ENCODE measurements at regions not wholly inside any gene's neighbourhood (a gene's known extent, or its start where the extent isn't known, plus 50 kb on each side); places are given as distances from the start of the nearest gene placed in this dataset.
A peak's percentile ranks its signal among the peaks of the same experiment; 100 is the strongest.

GRCh38 chr4:101701551-101701950 is 89.0 kb upstream of the BANK1 start:
- Histone ChIP-seq H3K9me2 (replicated peaks; ENCODE audit: control insufficient read depth, low read length) (no peaks in the 10 kb centered on the region), H4K20me1 (ENCODE audit: control insufficient read depth, insufficient read depth, low read depth, low read length) (no peaks in the 10 kb centered on the region), H3K27me3 (ENCODE audit: control insufficient read depth, low read length) (no peaks in the 10 kb centered on the region), H3K4me1 (ENCODE audit: control insufficient read depth, low read length) (peaks cover 36% of the 10 kb centered on the region), H3K9me3 (ENCODE audit: control insufficient read depth, insufficient read depth, low read length) (0 out of 2 replicates have a peak, but pooled peaks cover 3% of the 10 kb centered on the region), H3K4me3 (ENCODE audit: low read length) (no peak overlapping the region), H3K36me3 (ENCODE audit: control insufficient read depth, low read length) (no peaks in the 10 kb centered on the region; the same call in 1 of the 2 replicates), H3K27ac (ENCODE audit: low read depth, low read length) (no peak overlapping the region), H3K79me2 (ENCODE audit: control insufficient read depth, low read length) (no peaks in the 10 kb centered on the region), H3K4me2 (ENCODE audit: low read length) (no peak overlapping the region), H3F3A (ENCODE audit: control insufficient read depth, insufficient read depth) (0 out of 2 replicates have a peak, but pooled peaks cover 2% of the 10 kb centered on the region)
- TF ChIP-seq EZH2phosphoT487 (IDR thresholded peaks at IDR 0.05; ENCODE audit: borderline replicate concordance, low read length) (no peak), CTCF (IDR thresholded peaks at IDR 0.05; ENCODE audit: low read depth, low read length, poor library complexity, severe bottlenecking) (no peak)

- H3K4me3 ChIP-seq (ENCODE audit: low read length): peak overlapping the region; percentile 62
- H3F3A ChIP-seq (ENCODE audit: control insufficient read depth, insufficient read depth): 0 out of 2 replicates have a peak, but pooled peaks cover 2% of the 10 kb centered on the region
- no peaks in the 10 kb centered on the region for H3K79me2 ChIP-seq (ENCODE audit: control insufficient read depth, low read length)
- H3K4me1 ChIP-seq (ENCODE audit: control insufficient read depth, low read length): peaks cover 53% of the 10 kb centered on the region
- no peaks in the 10 kb centered on the region for H3K9me3 ChIP-seq (ENCODE audit: control insufficient read depth, insufficient read depth, low read length)
- H3K27ac ChIP-seq (ENCODE audit: low read depth, low read length): peak overlapping the region; percentile 67
- H3K36me3 ChIP-seq (ENCODE audit: control insufficient read depth, low read length): no peaks in the 10 kb centered on the region
- H3K27me3 ChIP-seq (ENCODE audit: control insufficient read depth, low read length): no peaks in the 10 kb centered on the region
- TF ChIP-seq CTCF (IDR thresholded peaks at IDR 0.05; ENCODE audit: low read depth, low read length, poor library complexity, severe bottlenecking) (no peak), EZH2phosphoT487 (IDR thresholded peaks at IDR 0.05; ENCODE audit: borderline replicate concordance, low read length) (no peak)
- H3K4me2 ChIP-seq (ENCODE audit: low read length): peak overlapping the region; percentile 69
- no peaks in the 10 kb centered on the region for H4K20me1 ChIP-seq (ENCODE audit: control insufficient read depth, insufficient read depth, low read depth, low read length)
- no peaks in the 10 kb centered on the region for H3K9me2 ChIP-seq (replicated peaks; ENCODE audit: control insufficient read depth, low read length)
These were observed 90.9 kb upstream of the BANK1 start for GRCh38 chr4:101699441-101700124.

- Histone ChIP-seq H3K9me2 (replicated peaks; ENCODE audit: control insufficient read depth, low read length) (no peaks in the 10 kb centered on the region), H3K9me3 (ENCODE audit: control insufficient read depth, insufficient read depth, low read length) (no peaks in the 10 kb centered on the region), H4K20me1 (ENCODE audit: control insufficient read depth, insufficient read depth, low read depth, low read length) (no peaks in the 10 kb centered on the region), H3K4me1 (ENCODE audit: control insufficient read depth, low read length) (peaks cover 71% of the 10 kb centered on the region), H3K79me2 (ENCODE audit: control insufficient read depth, low read length) (no peaks in the 10 kb centered on the region), H3K27ac (ENCODE audit: low read depth, low read length) (0 out of 2 replicates have a peak overlapping the region, but pooled peaks have one; percentile 32), H3K27me3 (ENCODE audit: control insufficient read depth, low read length) (no peaks in the 10 kb centered on the region), H3K4me2 (ENCODE audit: low read length) (peak overlapping the region; percentile 39; the same call in 1 of the 2 replicates), H3K4me3 (ENCODE audit: low read length) (no peak overlapping the region), H3F3A (ENCODE audit: control insufficient read depth, insufficient read depth) (0 out of 2 replicates have a peak, but pooled peaks cover 2% of the 10 kb centered on the region), H3K36me3 (ENCODE audit: control insufficient read depth, low read length) (no peaks in the 10 kb centered on the region)
- TF ChIP-seq CTCF (IDR thresholded peaks at IDR 0.05; ENCODE audit: low read depth, low read length, poor library complexity, severe bottlenecking): no peak
- no peak for TF ChIP-seq EZH2phosphoT487 (IDR thresholded peaks at IDR 0.05; ENCODE audit: borderline replicate concordance, low read length)
These were observed 93.3 kb upstream of the BANK1 start for GRCh38 chr4:101697266-101697665.
